ENCODE measurements at regions not wholly inside any gene's neighbourhood (a gene's known extent, or its start where the extent isn't known, plus 50 kb on each side); places are given as distances from the start of the nearest gene placed in this dataset.
"Not testable (repeated sequence)": the region's sequence is repeated elsewhere in the genome, so short reads cannot be mapped to it uniquely, and the experiment has no call there.

GRCh38 chrX:7372825-7373525 lies 225.0 kb upstream of the PUDP start:
- no peak for DNase-seq

GRCh38 chrX:7362111-7362510 lies 214.2 kb upstream of the PUDP start:
- no peak for DNase-seq

- DNase-seq: no peak
Observed at GRCh38 chrX:7351926-7352325, 204.0 kb upstream of the PUDP start.

- peak; percentile 61 for DNase-seq
Observed at GRCh38 chrX:7347465-7347864, 199.5 kb upstream of the PUDP start.

- no peak for DNase-seq
Observed at GRCh38 chrX:7346021-7346420, 198.1 kb upstream of the PUDP start.

GRCh38 chrX:7343181-7343580 lies 195.2 kb upstream of the PUDP start:
- DNase-seq: no peak

GRCh38 chrX:7335816-7336362 lies 187.9 kb upstream of the PUDP start:
- DNase-seq: not testable (repeated sequence)

GRCh38 chrX:7334253-7334935 lies 186.4 kb upstream of the PUDP start:
- no peak for DNase-seq

- DNase-seq: no peak
Observed at GRCh38 chrX:7330971-7331746, 183.2 kb upstream of the PUDP start.

GRCh38 chrX:7330556-7330955 lies 182.6 kb upstream of the PUDP start:
- DNase-seq: no peak

- no peak for DNase-seq
Observed at GRCh38 chrX:7318661-7319060, 170.7 kb upstream of the PUDP start.

- DNase-seq: no peak
Observed at GRCh38 chrX:7318241-7318640, 170.3 kb upstream of the PUDP start.

GRCh38 chrX:7316887-7317286 lies 168.9 kb upstream of the PUDP start:
- DNase-seq: no peak

- DNase-seq: no peak
Observed at GRCh38 chrX:7316280-7316679, 168.3 kb upstream of the PUDP start.

GRCh38 chrX:7314425-7314824 lies 166.5 kb upstream of the PUDP start:
- DNase-seq: no peak

GRCh38 chrX:7307720-7308119 lies 159.8 kb upstream of the PUDP start:
- no peak for DNase-seq

- DNase-seq: no peak
Observed at GRCh38 chrX:7294483-7294882, 146.5 kb upstream of the PUDP start.

- no peak for DNase-seq
Observed at GRCh38 chrX:7286168-7286837, 138.3 kb upstream of the PUDP start.

- no peak for DNase-seq
Observed at GRCh38 chrX:7285765-7286164, 137.8 kb upstream of the PUDP start.

- DNase-seq: no peak
Observed at GRCh38 chrX:7283741-7284140, 135.8 kb upstream of the PUDP start.

GRCh38 chrX:7280520-7280919 lies 132.6 kb upstream of the PUDP start:
- DNase-seq: peak; percentile 40

- DNase-seq: no peak
Observed at GRCh38 chrX:7272346-7272745, 124.4 kb upstream of the PUDP start.

- no peak for DNase-seq
Observed at GRCh38 chrX:7270933-7271332, 123.0 kb upstream of the PUDP start.

Measured in NCI-H526 treated with DMSO at 0.1 percent for 48 hours (cell line).